ENCODE measurements at regions not wholly inside any gene's neighbourhood (a gene's known extent, or its start where the extent isn't known, plus 50 kb on each side); places are given as distances from the start of the nearest gene placed in this dataset.

DNA sequence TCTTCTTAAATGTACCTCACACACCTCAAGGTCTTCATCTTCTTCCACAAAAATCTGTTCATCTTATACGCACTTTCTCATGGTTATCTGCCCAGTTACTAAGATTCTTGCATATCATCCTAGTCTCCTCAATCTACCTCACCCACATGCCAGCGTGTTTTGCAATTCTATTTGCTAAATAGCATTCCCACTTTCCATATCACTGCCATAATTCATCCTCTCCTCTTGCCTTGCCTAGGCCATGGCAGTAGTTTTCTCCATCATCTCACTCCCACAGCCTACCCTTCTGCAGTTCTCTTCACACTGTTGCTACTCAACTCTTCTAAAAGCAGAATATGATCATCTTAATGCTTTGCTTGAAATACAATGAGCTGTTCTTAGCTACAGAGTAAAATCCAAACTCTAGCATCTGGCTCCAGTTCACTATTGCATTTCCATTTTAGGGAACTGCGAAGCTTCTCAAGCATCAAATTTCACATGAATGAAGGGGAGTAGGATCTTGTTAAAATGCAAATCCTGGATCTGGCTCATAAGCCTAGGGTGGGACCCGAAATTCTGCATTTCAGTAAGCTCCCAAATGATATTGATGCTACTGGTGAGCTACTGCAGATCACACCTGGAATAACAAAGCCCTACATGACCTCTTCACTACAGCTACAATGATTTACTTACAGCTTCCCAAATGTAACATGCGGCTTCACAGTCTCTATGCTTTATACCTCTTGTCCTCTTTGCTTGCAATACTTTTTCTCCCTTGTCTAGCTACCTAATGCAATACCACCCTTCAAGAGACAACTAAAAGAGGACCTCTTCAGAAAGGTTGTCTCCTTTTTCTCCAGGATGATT is 293.9 kb downstream of the SATB2 start (continued):
- TF ChIP-seq ETV6 (IDR thresholded peaks at IDR 0.05; ENCODE audit: borderline replicate concordance in 1 of 2, low read depth in 2 of 2, low read length in 1 of 2), result no peak
- TF ChIP-seq ETV6 (CRISPR knock-in tag; IDR thresholded peaks at IDR 0.05; ENCODE audit: borderline replicate concordance), result no peak
- no peak for TF ChIP-seq MCM5 (IDR thresholded peaks at IDR 0.05; ENCODE audit: low read depth)
- TF ChIP-seq BRD9 (IDR thresholded peaks at IDR 0.05; ENCODE audit: low read depth, partially characterized antibody), result no peak

DNA sequence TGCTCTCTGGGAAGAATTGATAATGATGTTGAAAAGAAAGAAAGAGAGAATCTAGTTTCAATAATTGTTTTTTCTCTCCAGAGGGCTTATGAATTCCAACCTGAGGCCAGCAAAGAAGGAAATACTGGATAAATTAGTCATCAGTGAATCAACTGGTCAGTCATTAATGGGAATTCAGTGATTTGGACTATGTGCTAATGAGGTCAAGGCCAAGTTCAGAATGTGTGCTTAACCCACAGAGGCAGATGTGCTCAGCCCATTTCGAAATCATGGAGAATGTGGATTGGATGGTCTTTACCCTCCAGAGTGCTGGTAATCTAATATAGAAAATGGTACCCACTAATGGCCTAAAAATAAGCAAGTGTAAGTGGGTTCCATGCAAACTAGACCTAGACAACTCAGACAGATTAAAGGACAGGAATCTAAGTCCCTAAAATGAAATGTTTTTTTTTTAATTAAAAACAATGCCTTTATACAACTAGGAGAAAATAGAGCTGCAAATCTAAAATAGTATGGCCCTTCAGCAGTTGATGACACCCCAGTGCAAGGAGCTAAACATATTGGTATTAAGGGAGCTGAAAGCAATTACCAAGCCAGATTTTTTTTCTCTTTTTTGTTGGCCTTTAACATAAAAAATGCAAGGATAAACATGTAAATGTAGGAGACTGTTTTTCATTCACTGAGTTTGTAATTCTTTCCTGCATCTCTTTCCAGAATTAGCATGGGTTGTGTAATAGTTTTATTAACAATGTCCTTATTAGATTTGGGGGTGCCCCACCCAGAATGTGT is 296.9 kb downstream of the SATB2 start:
- H3K4me1 ChIP-seq (replicated peaks in 1 of 2; ENCODE audit: control insufficient read depth in 2 of 2, insufficient read depth in 2 of 2, low read length in 2 of 2), result no peaks in the 10 kb centered on the region
- H3K79me2 ChIP-seq (ENCODE audit: control insufficient read depth, insufficient read depth, low read length), result no peaks in the 10 kb centered on the region
- H3K9ac ChIP-seq (ENCODE audit: insufficient read depth in 1 of 2, low read depth in 2 of 2, low read length in 2 of 2), result no peak overlapping the region
- H3K9me1 ChIP-seq (ENCODE audit: control insufficient read depth, insufficient read depth, low read length), result no peaks in the 10 kb centered on the region
- FAIRE-seq (no peak), DNase-seq (ENCODE audit: extremely low read depth in 1 of 4, low spot score in 3 of 4) (no peak), ATAC-seq (no peak)
- ChIA-PET POLR2A (no interaction called here), CTCF (ENCODE audit: low intra/inter-chr PET ratio) (no interaction called here)
- BruUV-seq (replicated peaks), result no TSS peak
- no peak overlapping the region for H3K27ac ChIP-seq (ENCODE audit: extremely low read depth, low read depth, low read length)
- no peak overlapping the region for H3K4me2 ChIP-seq (ENCODE audit: insufficient read depth, low read length)
- H3K27me3 ChIP-seq (ENCODE audit: control insufficient read depth in 2 of 2, insufficient read depth in 2 of 2, low read length in 2 of 2), result no peaks in the 10 kb centered on the region
- no peaks in the 10 kb centered on the region for H3K36me3 ChIP-seq (ENCODE audit: control insufficient read depth, insufficient read depth, low read length)
- in situ Hi-C loops (cut with MboI), result no loop called here
- 0% methylated on average over 1 of the region's 1 CpG for WGBS (ENCODE audit: insufficient coverage, low coverage, missing lambda C conversion rate)
- no peak overlapping the region for H2AFZ ChIP-seq (ENCODE audit: low read depth, low read length)
- H4K20me1 ChIP-seq (replicated peaks; ENCODE audit: control insufficient read depth, insufficient read depth, low read length), result no peaks in the 10 kb centered on the region
- no peak overlapping the region for H3K4me3 ChIP-seq
- intact Hi-C loops (cut with micrococcal nuclease), result no loop called here
- no peaks in the 10 kb centered on the region for H3K9me3 ChIP-seq (replicated peaks; ENCODE audit: control insufficient read depth, insufficient read depth, low read depth, low read length)
- TF ChIP-seq, protein P1, sequence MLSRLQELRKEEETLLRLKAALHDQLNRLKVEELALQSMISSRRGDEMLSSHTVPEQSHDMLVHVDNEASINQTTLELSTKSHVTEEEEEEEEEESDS (CRISPR knock-in tag; IDR thresholded peaks at IDR 0.05), result no peak
- TF ChIP-seq, protein P2, sequence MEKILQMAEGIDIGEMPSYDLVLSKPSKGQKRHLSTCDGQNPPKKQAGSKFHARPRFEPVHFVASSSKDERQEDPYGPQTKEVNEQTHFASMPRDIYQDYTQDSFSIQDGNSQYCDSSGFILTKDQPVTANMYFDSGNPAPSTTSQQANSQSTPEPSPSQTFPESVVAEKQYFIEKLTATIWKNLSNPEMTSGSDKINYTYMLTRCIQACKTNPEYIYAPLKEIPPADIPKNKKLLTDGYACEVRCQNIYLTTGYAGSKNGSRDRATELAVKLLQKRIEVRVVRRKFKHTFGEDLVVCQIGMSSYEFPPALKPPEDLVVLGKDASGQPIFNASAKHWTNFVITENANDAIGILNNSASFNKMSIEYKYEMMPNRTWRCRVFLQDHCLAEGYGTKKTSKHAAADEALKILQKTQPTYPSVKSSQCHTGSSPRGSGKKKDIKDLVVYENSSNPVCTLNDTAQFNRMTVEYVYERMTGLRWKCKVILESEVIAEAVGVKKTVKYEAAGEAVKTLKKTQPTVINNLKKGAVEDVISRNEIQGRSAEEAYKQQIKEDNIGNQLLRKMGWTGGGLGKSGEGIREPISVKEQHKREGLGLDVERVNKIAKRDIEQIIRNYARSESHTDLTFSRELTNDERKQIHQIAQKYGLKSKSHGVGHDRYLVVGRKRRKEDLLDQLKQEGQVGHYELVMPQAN (IDR thresholded peaks at IDR 0.05; ENCODE audit: borderline replicate concordance), result no peak
- no peak for TF ChIP-seq ZNF77 (CRISPR knock-in tag; IDR thresholded peaks at IDR 0.05)
- no peak for TF ChIP-seq SRF (CRISPR knock-in tag; IDR thresholded peaks at IDR 0.05)
- TF ChIP-seq CBX8 (IDR thresholded peaks at IDR 0.05; ENCODE audit: borderline replicate concordance, extremely low read depth, low read depth, low read length, poor library complexity, severe bottlenecking), result no peak
- TF ChIP-seq, protein P3, sequence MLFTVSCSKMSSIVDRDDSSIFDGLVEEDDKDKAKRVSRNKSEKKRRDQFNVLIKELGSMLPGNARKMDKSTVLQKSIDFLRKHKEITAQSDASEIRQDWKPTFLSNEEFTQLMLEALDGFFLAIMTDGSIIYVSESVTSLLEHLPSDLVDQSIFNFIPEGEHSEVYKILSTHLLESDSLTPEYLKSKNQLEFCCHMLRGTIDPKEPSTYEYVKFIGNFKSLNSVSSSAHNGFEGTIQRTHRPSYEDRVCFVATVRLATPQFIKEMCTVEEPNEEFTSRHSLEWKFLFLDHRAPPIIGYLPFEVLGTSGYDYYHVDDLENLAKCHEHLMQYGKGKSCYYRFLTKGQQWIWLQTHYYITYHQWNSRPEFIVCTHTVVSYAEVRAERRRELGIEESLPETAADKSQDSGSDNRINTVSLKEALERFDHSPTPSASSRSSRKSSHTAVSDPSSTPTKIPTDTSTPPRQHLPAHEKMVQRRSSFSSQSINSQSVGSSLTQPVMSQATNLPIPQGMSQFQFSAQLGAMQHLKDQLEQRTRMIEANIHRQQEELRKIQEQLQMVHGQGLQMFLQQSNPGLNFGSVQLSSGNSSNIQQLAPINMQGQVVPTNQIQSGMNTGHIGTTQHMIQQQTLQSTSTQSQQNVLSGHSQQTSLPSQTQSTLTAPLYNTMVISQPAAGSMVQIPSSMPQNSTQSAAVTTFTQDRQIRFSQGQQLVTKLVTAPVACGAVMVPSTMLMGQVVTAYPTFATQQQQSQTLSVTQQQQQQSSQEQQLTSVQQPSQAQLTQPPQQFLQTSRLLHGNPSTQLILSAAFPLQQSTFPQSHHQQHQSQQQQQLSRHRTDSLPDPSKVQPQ (CRISPR knock-in tag; IDR thresholded peaks at IDR 0.05; ENCODE audit: borderline replicate concordance), result no peak
- TF ChIP-seq BACH1 (tag; IDR thresholded peaks at IDR 0.05), result no peak
- TF ChIP-seq, protein P4, sequence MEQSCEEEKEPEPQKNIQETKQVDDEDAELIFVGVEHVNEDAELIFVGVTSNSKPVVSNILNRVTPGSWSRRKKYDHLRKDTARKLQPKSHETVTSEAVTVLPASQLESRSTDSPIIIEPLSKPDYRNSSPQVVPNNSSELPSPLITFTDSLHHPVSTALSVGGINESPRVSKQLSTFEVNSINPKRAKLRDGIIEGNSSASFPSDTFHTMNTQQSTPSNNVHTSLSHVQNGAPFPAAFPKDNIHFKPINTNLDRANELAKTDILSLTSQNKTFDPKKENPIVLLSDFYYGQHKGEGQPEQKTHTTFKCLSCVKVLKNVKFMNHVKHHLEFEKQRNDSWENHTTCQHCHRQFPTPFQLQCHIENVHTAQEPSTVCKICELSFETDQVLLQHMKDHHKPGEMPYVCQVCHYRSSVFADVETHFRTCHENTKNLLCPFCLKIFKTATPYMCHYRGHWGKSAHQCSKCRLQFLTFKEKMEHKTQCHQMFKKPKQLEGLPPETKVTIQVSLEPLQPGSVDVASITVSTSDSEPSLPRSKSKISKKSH (CRISPR knock-in tag; IDR thresholded peaks at IDR 0.05), result no peak
